ENCODE measurements at regions not wholly inside any gene's neighbourhood (a gene's known extent, or its start where the extent isn't known, plus 50 kb on each side); places are given as distances from the start of the nearest gene placed in this dataset.

- 38 to 43% methylated on average over 6 of the region's 6 CpGs for WGBS, 2 experiments (ENCODE audit: low coverage in 1 of 2, low lambda C conversion rate in 2 of 2, missing lambda C conversion rate in 2 of 2)
- Histone ChIP-seq H3K27me3 (replicated peaks; ENCODE audit: insufficient read depth) (peaks cover 26% of the 10 kb centered on the region; the same call in 1 of the 2 replicates), H3K4me1 (ENCODE audit: insufficient read depth) (no peaks in the 10 kb centered on the region), H3F3A (ENCODE audit: insufficient read depth) (no peaks in the 10 kb centered on the region), H3K36me3 (ENCODE audit: low read depth) (no peaks in the 10 kb centered on the region), H2AFZ (no peak overlapping the region), H3K79me2 (ENCODE audit: insufficient read depth) (no peaks in the 10 kb centered on the region), H3K9me3 (ENCODE audit: low read depth) (no peaks in the 10 kb centered on the region), H3K9me2 (ENCODE audit: insufficient read depth) (no peaks in the 10 kb centered on the region), H3K9ac (no peak overlapping the region), H4K20me1 (ENCODE audit: insufficient read depth) (no peaks in the 10 kb centered on the region), H3K4me3 (no peak overlapping the region), H3K4me2 (ENCODE audit: unreplicated experiment) (no peak overlapping the region), H3K27ac (no peak overlapping the region)
- no peak for DNase-seq
- TF ChIP-seq EZH2 (IDR thresholded peaks at IDR 0.05; ENCODE audit: insufficient read depth, poor library complexity, severe bottlenecking) (no peak), EZH2phosphoT487 (IDR thresholded peaks at IDR 0.05; ENCODE audit: insufficient read depth, low read depth) (no peak)
- in situ Hi-C loops (cut with MboI): no loop called here
Observed at GRCh38 chr5:174425271-174425963, 299.0 kb upstream of the MSX2 start.

GRCh38 chr5:174425964-174426290 is 298.5 kb upstream of the MSX2 start:
- H4K20me1 ChIP-seq (ENCODE audit: insufficient read depth): no peaks in the 10 kb centered on the region
- H3K36me3 ChIP-seq (ENCODE audit: low read depth): no peaks in the 10 kb centered on the region
- H3K27me3 ChIP-seq (replicated peaks; ENCODE audit: insufficient read depth): peaks cover 24% of the 10 kb centered on the region; the same call in 1 of the 2 replicates
- H3K4me3 ChIP-seq: no peak overlapping the region
- H3K4me1 ChIP-seq (ENCODE audit: insufficient read depth): no peaks in the 10 kb centered on the region
- TF ChIP-seq EZH2 (IDR thresholded peaks at IDR 0.05; ENCODE audit: insufficient read depth, poor library complexity, severe bottlenecking): no peak
- no peak for TF ChIP-seq EZH2phosphoT487 (IDR thresholded peaks at IDR 0.05; ENCODE audit: insufficient read depth, low read depth)
- H3K9me2 ChIP-seq (ENCODE audit: insufficient read depth): no peaks in the 10 kb centered on the region
- WGBS, 2 experiments (ENCODE audit: low coverage in 1 of 2, low lambda C conversion rate in 2 of 2, missing lambda C conversion rate in 2 of 2): 22 to 24% methylated on average over 5 of the region's 5 CpGs
- no peak for DNase-seq
- no peaks in the 10 kb centered on the region for H3K79me2 ChIP-seq (ENCODE audit: insufficient read depth)
- no peak overlapping the region for H2AFZ ChIP-seq
- H3K9me3 ChIP-seq (ENCODE audit: low read depth): no peaks in the 10 kb centered on the region
- no peak overlapping the region for H3K27ac ChIP-seq
- no peak overlapping the region for H3K4me2 ChIP-seq (ENCODE audit: unreplicated experiment)
- no peak overlapping the region for H3K9ac ChIP-seq
- in situ Hi-C loops (cut with MboI): no loop called here
- no peaks in the 10 kb centered on the region for H3F3A ChIP-seq (ENCODE audit: insufficient read depth)

GRCh38 chr5:174426388-174426787 is 298.0 kb upstream of the MSX2 start:
- TF ChIP-seq EZH2 (IDR thresholded peaks at IDR 0.05; ENCODE audit: insufficient read depth, poor library complexity, severe bottlenecking) (no peak), EZH2phosphoT487 (IDR thresholded peaks at IDR 0.05; ENCODE audit: insufficient read depth, low read depth) (no peak)
- H4K20me1 ChIP-seq (ENCODE audit: insufficient read depth): no peaks in the 10 kb centered on the region
- in situ Hi-C loops (cut with MboI): no loop called here

GRCh38 chr5:174426851-174427250 is 297.5 kb upstream of the MSX2 start:
- H3K4me2 ChIP-seq (ENCODE audit: unreplicated experiment): no peak overlapping the region
- H3K9me3 ChIP-seq (ENCODE audit: low read depth): no peaks in the 10 kb centered on the region
- no peaks in the 10 kb centered on the region for H3K79me2 ChIP-seq (ENCODE audit: insufficient read depth)
- no peaks in the 10 kb centered on the region for H3K36me3 ChIP-seq (ENCODE audit: low read depth)
- H3K27ac ChIP-seq: no peak overlapping the region
- WGBS, 2 experiments (ENCODE audit: low coverage in 1 of 2, low lambda C conversion rate in 2 of 2, missing lambda C conversion rate in 2 of 2): 23 to 36% methylated on average over 4 of the region's 4 CpGs
- H3K9ac ChIP-seq: no peak overlapping the region
- H2AFZ ChIP-seq: no peak overlapping the region
- H3K4me1 ChIP-seq (ENCODE audit: insufficient read depth): no peaks in the 10 kb centered on the region
- no peak for TF ChIP-seq EZH2 (IDR thresholded peaks at IDR 0.05; ENCODE audit: insufficient read depth, poor library complexity, severe bottlenecking)
- TF ChIP-seq EZH2phosphoT487 (IDR thresholded peaks at IDR 0.05; ENCODE audit: insufficient read depth, low read depth): no peak
- no peak overlapping the region for H3K4me3 ChIP-seq
- H3K9me2 ChIP-seq (ENCODE audit: insufficient read depth): no peaks in the 10 kb centered on the region
- in situ Hi-C loops (cut with MboI): no loop called here
- peaks cover 16% of the 10 kb centered on the region; the same call in 1 of the 2 replicates for H3K27me3 ChIP-seq (replicated peaks; ENCODE audit: insufficient read depth)
- no peaks in the 10 kb centered on the region for H4K20me1 ChIP-seq (ENCODE audit: insufficient read depth)
- no peaks in the 10 kb centered on the region for H3F3A ChIP-seq (ENCODE audit: insufficient read depth)
- DNase-seq: no peak

More at GRCh38 chr5:174426388-174426787, 298.0 kb upstream of the MSX2 start:
- Histone ChIP-seq H3K4me2 (ENCODE audit: unreplicated experiment) (no peak overlapping the region), H2AFZ (no peak overlapping the region), H3K27me3 (replicated peaks; ENCODE audit: insufficient read depth) (peaks cover 19% of the 10 kb centered on the region; the same call in 1 of the 2 replicates), H3K9me3 (ENCODE audit: low read depth) (no peaks in the 10 kb centered on the region), H3K4me3 (no peak overlapping the region), H3K9ac (no peak overlapping the region), H3K79me2 (ENCODE audit: insufficient read depth) (no peaks in the 10 kb centered on the region), H3K36me3 (ENCODE audit: low read depth) (no peaks in the 10 kb centered on the region), H3K4me1 (ENCODE audit: insufficient read depth) (no peaks in the 10 kb centered on the region), H3F3A (ENCODE audit: insufficient read depth) (no peaks in the 10 kb centered on the region), H3K9me2 (ENCODE audit: insufficient read depth) (no peaks in the 10 kb centered on the region), H3K27ac (no peak overlapping the region)
- WGBS, 2 experiments (ENCODE audit: low coverage in 1 of 2, low lambda C conversion rate in 2 of 2, missing lambda C conversion rate in 2 of 2): 35 to 41% methylated on average over 1 of the region's 1 CpG
- no peak for DNase-seq
